NT2/D1 (cell line): ENCODE measurements at regions not wholly inside any gene's neighbourhood (a gene's known extent, or its start where the extent isn't known, plus 50 kb on each side); places are given as distances from the start of the nearest gene placed in this dataset.

ENCODE experiments used
- YY1 ChIP-seq: IDR thresholded peaks from 2 replicates; pipeline ENCODE4 v1.6.1; 2011; ENCODE audit not compliant: insufficient read length, insufficient read depth
- ZNF274 ChIP-seq: IDR thresholded peaks from 2 replicates; pipeline ENCODE4 v1.6.1; 2011; ENCODE audit warnings: mild to moderate bottlenecking, low read depth, low read length

DNA sequence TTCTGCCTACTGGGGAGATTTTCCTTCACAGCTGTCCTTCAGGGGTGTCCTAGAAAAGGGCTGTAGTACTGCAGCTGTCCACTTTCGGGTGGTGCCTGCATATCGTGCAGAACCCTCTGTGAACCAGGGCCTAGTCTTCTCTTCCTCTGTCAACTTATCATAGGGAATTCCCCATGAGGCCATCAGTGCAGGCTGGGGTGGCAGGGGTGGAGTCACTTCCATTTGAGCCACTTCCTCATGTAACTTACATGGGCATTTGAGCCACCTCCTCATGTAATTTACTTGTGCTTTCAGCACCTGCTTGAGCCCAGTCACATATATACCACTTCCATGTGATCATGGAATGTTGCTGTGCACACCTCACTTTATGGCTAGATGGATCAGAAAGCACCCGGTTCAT is 742.0 kb upstream of the RGMB start:
- no peak for TF ChIP-seq YY1
- TF ChIP-seq ZNF274 = no peak
